MM.1S (cell line): ENCODE measurements at regions not wholly inside any gene's neighbourhood (a gene's known extent, or its start where the extent isn't known, plus 50 kb on each side); places are given as distances from the start of the nearest gene placed in this dataset.

ENCODE experiments used
- CTCF ChIP-seq: fragments of 300-600 bp; sonication (generic); IDR thresholded peaks from 2 replicates; pipeline ENCODE4 v1.5.1; 2016; ENCODE audit warnings: antibody characterized with exemption, low read length, mixed read lengths
- EZH2 ChIP-seq: fragments of 300-600 bp; sonication (generic); optimal IDR thresholded peaks from 2 replicates; pipeline ENCODE3; 2017; ENCODE audit warnings: low read depth, mild to moderate bottlenecking, antibody characterized with exemption, low read length, mixed read lengths
- EZH2phosphoT487 ChIP-seq: fragments of 300-600 bp; sonication (generic); IDR thresholded peaks from 2 replicates; pipeline ENCODE4 v1.6.1; 2018; ENCODE audit warnings: antibody characterized with exemption, low read length

GRCh38 chr18:59795882-59796281, 98.7 kb upstream of the CCBE1 start:
- TF ChIP-seq CTCF, result no peak
- TF ChIP-seq EZH2phosphoT487, result no peak
- TF ChIP-seq EZH2, result no peak
